ENCODE measurements at regions not wholly inside any gene's neighbourhood (a gene's known extent, or its start where the extent isn't known, plus 50 kb on each side); places are given as distances from the start of the nearest gene placed in this dataset.

GRCh38 chr4:59044286-59044900 is 1934.2 kb upstream of the IGFBP7 start:
- TF ChIP-seq CTCF (IDR thresholded peaks at IDR 0.05) (no peak), POLR2A (IDR thresholded peaks at IDR 0.05) (no peak)

Data from right lobe of liver (tissue), 4 donors.